Suppressor macrophage (primary cell): ENCODE measurements at regions not wholly inside any gene's neighbourhood (a gene's known extent, or its start where the extent isn't known, plus 50 kb on each side); places are given as distances from the start of the nearest gene placed in this dataset.
"Not testable (repeated sequence)": the region's sequence is repeated elsewhere in the genome, so short reads cannot be mapped to it uniquely, and the experiment has no call there.

Experiments used
- DNase-seq, 4 experiments: peaks; one replicate each; pipeline ENCODE4 v3.0.0-alpha.2; 2020 to 2022

GRCh38 chr5:154543380-154543779, 65.4 kb upstream of the HAND1 start:
- no peak for DNase-seq

GRCh38 chr5:154542581-154542980, 64.6 kb upstream of the HAND1 start:
- DNase-seq = no peak

- no peak for DNase-seq
Observed at GRCh38 chr5:154542000-154542399, 64.0 kb upstream of the HAND1 start.

GRCh38 chr5:154541553-154541952, 63.5 kb upstream of the HAND1 start:
- peak in 1 of 4 experiments; percentile 25 for DNase-seq

- DNase-seq = no peak
Observed at GRCh38 chr5:154540600-154540999, 62.6 kb upstream of the HAND1 start.

GRCh38 chr5:154538492-154538891, 60.5 kb upstream of the HAND1 start:
- no peak for DNase-seq

GRCh38 chr5:154536439-154536838, 58.4 kb upstream of the HAND1 start:
- not testable (repeated sequence) for DNase-seq

- DNase-seq = no peak
Observed at GRCh38 chr5:154535535-154535934, 57.5 kb upstream of the HAND1 start.

- DNase-seq = no peak
Observed at GRCh38 chr5:154534457-154535050, 56.5 kb upstream of the HAND1 start.

GRCh38 chr5:154529282-154529681, 51.3 kb upstream of the HAND1 start:
- DNase-seq = no peak

GRCh38 chr5:154528005-154528594, 50.1 kb upstream of the HAND1 start:
- no peak for DNase-seq
